ENCODE measurements at regions not wholly inside any gene's neighbourhood (a gene's known extent, or its start where the extent isn't known, plus 50 kb on each side); places are given as distances from the start of the nearest gene placed in this dataset.

DNA sequence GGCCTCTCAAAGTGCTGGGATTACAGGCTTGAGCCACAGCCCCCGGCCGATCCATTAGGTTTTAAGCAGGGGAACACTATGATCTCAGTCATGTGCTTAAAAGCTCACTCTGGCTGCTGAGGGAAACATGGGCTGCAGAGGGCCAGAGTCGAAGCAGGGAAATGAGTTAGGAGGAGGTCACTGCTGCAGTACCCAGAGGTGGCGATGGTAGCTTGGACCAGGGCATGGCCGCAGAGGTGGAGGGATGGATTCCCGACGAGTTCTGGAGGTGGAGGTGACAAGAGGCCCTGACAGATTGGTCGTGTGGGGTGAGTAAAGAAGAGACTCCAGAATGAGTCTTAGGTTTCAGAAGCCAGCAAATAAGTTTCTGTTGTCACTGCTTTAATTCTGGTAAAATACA is 54.4 kb upstream of the INCENP start:
- H3K9me2 ChIP-seq = no peaks in the 10 kb centered on the region
- H3K4me2 ChIP-seq = no peak overlapping the region
- CTCF ChIA-PET = interaction anchor here (1.1 to 7.1 kb wide), 5 partner anchors 9 to 172 kb away, joined by 3 to 72 read pairs (median 3); no protein-coding TSS in a partner anchor
- no peak overlapping the region for H2AFZ ChIP-seq (ENCODE audit: low read depth)
- POLR2A ChIA-PET = no interaction called here
- H3K27ac ChIP-seq (ENCODE audit: low read depth in 2 of 2, low read length in 1 of 2) = no peak overlapping the region
- no peaks in the 10 kb centered on the region for H3K36me3 ChIP-seq (replicated peaks in 1 of 2; ENCODE audit: control insufficient read depth in 1 of 2, insufficient read depth in 2 of 2, low read length in 1 of 2)
- H3F3A ChIP-seq (replicated peaks; ENCODE audit: insufficient read depth) = no peaks in the 10 kb centered on the region
- no peaks in the 10 kb centered on the region for H3K27me3 ChIP-seq (ENCODE audit: insufficient read depth)
- no peaks in the 10 kb centered on the region for H3K4me1 ChIP-seq (ENCODE audit: control insufficient read depth in 1 of 2, insufficient read depth in 2 of 2, low read depth in 1 of 2, low read length in 1 of 2)
- TF ChIP-seq NRF1 (IDR thresholded peaks at IDR 0.05; ENCODE audit: low read depth, low read length) (no peak), RAD21 (IDR thresholded peaks at IDR 0.05; ENCODE audit: low read length) (no peak)
- TF ChIP-seq, protein P1, sequence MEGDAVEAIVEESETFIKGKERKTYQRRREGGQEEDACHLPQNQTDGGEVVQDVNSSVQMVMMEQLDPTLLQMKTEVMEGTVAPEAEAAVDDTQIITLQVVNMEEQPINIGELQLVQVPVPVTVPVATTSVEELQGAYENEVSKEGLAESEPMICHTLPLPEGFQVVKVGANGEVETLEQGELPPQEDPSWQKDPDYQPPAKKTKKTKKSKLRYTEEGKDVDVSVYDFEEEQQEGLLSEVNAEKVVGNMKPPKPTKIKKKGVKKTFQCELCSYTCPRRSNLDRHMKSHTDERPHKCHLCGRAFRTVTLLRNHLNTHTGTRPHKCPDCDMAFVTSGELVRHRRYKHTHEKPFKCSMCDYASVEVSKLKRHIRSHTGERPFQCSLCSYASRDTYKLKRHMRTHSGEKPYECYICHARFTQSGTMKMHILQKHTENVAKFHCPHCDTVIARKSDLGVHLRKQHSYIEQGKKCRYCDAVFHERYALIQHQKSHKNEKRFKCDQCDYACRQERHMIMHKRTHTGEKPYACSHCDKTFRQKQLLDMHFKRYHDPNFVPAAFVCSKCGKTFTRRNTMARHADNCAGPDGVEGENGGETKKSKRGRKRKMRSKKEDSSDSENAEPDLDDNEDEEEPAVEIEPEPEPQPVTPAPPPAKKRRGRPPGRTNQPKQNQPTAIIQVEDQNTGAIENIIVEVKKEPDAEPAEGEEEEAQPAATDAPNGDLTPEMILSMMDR (IDR thresholded peaks at IDR 0.05) = no peak
- H3K4me3 ChIP-seq (ENCODE audit: low read depth in 2 of 2, low read length in 1 of 2) = no peak overlapping the region
- no peaks in the 10 kb centered on the region for H4K20me1 ChIP-seq (ENCODE audit: insufficient read depth)
- 77% methylated on average over 8 of the region's 8 CpGs for WGBS (ENCODE audit: low lambda C conversion rate)
- H3K9ac ChIP-seq = no peak overlapping the region
- H3K79me2 ChIP-seq (ENCODE audit: insufficient read depth) = no peaks in the 10 kb centered on the region
- no peaks in the 10 kb centered on the region for H3K9me3 ChIP-seq
- no peak for DNase-seq

DNA sequence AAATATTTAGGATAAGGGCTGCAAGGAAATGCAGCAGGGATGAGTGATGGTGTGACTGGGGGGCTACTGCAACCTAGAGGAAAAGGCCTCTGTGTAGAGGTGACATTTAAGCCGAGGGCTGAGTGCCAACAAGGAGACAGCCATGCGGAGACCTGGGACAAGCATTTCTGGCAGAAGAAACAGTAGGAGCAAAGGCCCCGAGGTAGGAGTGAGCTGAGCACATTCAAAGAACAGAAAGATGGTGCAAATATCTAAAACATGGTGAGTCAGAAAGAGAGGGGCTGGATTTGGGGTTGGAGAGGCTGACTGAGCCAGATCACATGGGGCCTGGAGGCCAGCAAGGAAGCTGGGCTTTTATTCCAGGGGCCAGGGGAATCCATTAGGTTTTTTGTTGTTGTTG is 55.1 kb upstream of the INCENP start:
- CTCF ChIA-PET = interaction anchor here (1.1 to 7.1 kb wide), 5 partner anchors 9 to 171 kb away, joined by 3 to 72 read pairs (median 4); no protein-coding TSS in a partner anchor
- TF ChIP-seq RAD21 (IDR thresholded peaks at IDR 0.05; ENCODE audit: low read length) = no peak
- TF ChIP-seq, protein P2, sequence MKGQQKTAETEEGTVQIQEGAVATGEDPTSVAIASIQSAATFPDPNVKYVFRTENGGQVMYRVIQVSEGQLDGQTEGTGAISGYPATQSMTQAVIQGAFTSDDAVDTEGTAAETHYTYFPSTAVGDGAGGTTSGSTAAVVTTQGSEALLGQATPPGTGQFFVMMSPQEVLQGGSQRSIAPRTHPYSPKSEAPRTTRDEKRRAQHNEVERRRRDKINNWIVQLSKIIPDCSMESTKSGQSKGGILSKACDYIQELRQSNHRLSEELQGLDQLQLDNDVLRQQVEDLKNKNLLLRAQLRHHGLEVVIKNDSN (IDR thresholded peaks at IDR 0.05; ENCODE audit: borderline replicate concordance, low read depth) = no peak
- no peak for TF ChIP-seq RXRA (IDR thresholded peaks at IDR 0.05; ENCODE audit: borderline replicate concordance, low read depth)
- TF ChIP-seq GABPA (IDR thresholded peaks at IDR 0.05; ENCODE audit: low read depth) = no peak
- no peak for TF ChIP-seq RFX5 (IDR thresholded peaks at IDR 0.05; ENCODE audit: low read length)
- no peak for TF ChIP-seq ELF1 (IDR thresholded peaks at IDR 0.05)
- TF ChIP-seq GATA2 (CRISPR knock-in tag; IDR thresholded peaks at IDR 0.05) = no peak
- no peak for TF ChIP-seq SIN3A (IDR thresholded peaks at IDR 0.05; ENCODE audit: borderline replicate concordance, low read depth, low read length)
- no peak for TF ChIP-seq MEF2A (IDR thresholded peaks at IDR 0.05; ENCODE audit: borderline replicate concordance, low read depth)
- H3K79me2 ChIP-seq (ENCODE audit: insufficient read depth) = no peaks in the 10 kb centered on the region
- no peak overlapping the region for H3K4me3 ChIP-seq (ENCODE audit: low read depth in 2 of 2, low read length in 1 of 2)
- H3K9me3 ChIP-seq = no peaks in the 10 kb centered on the region
- H3K36me3 ChIP-seq (replicated peaks in 1 of 2; ENCODE audit: control insufficient read depth in 1 of 2, insufficient read depth in 2 of 2, low read length in 1 of 2) = no peaks in the 10 kb centered on the region
- no peak for DNase-seq
- 57% methylated on average over 3 of the region's 3 CpGs for WGBS (ENCODE audit: low lambda C conversion rate)
- no peaks in the 10 kb centered on the region for H3K4me1 ChIP-seq (ENCODE audit: control insufficient read depth in 1 of 2, insufficient read depth in 2 of 2, low read depth in 1 of 2, low read length in 1 of 2)
- H2AFZ ChIP-seq (ENCODE audit: low read depth) = no peak overlapping the region
- H3K27ac ChIP-seq (ENCODE audit: low read depth in 2 of 2, low read length in 1 of 2) = no peak overlapping the region
- H3K27me3 ChIP-seq (ENCODE audit: insufficient read depth) = no peaks in the 10 kb centered on the region
- H3F3A ChIP-seq (replicated peaks; ENCODE audit: insufficient read depth) = no peaks in the 10 kb centered on the region
- no peak overlapping the region for H3K4me2 ChIP-seq
- POLR2A ChIA-PET = no interaction called here
- no peaks in the 10 kb centered on the region for H4K20me1 ChIP-seq (ENCODE audit: insufficient read depth)
- no peak overlapping the region for H3K9ac ChIP-seq
- H3K9me2 ChIP-seq = no peaks in the 10 kb centered on the region

Data from SK-N-SH (cell line).